Uterus (tissue), 3 donors: ENCODE measurements at regions not wholly inside any gene's neighbourhood (a gene's known extent, or its start where the extent isn't known, plus 50 kb on each side); places are given as distances from the start of the nearest gene placed in this dataset. TPM values are rescaled to one million over a fixed set of nuclear protein-coding genes. Genes with fewer than 3 reads are reported as not detected.

Experiments used
- DNase-seq, 2 donors: peaks; one replicate each; pipeline ENCODE4 v3.0.0-alpha.2; 2019 to 2020
- H3K27ac ChIP-seq, 2 donors: fragments of 200-600 bp; sonication (generic); 1 replicate in 1 of 2; 2 replicates in 1 of 2; pipeline ENCODE4 v1.5.1; 2016 to 2018
- H3K27me3 ChIP-seq, 2 donors: fragments of 200-600 bp; sonication (generic); one replicate each; pipeline ENCODE4 v1.5.1; 2018 to 2019; ENCODE audit warnings: control low read depth in 1 of 2
- H3K36me3 ChIP-seq, 2 donors: fragments of 200-600 bp; sonication (generic); one replicate each; pipeline ENCODE4 v1.5.1; 2019; ENCODE audit warnings: control low read depth in 1 of 2
- H3K4me1 ChIP-seq, 2 donors: fragments of 200-600 bp; sonication (generic); one replicate each; pipeline ENCODE4 v1.5.1; 2018 to 2019; ENCODE audit warnings: control low read depth in 1 of 2
- H3K4me3 ChIP-seq, 2 donors: fragments of 200-600 bp; sonication (generic); 1 replicate in 1 of 2; 2 replicates in 1 of 2; pipeline ENCODE4 v1.5.1; 2018 to 2019; ENCODE audit warnings: mild to moderate bottlenecking in 1 of 2
- H3K9me3 ChIP-seq, 2 donors: fragments of 200-600 bp; sonication (generic); one replicate each; pipeline ENCODE4 v1.5.1; 2019; ENCODE audit warnings: control low read depth in 1 of 2
- POLR2A ChIP-seq, 2 donors: fragments of 450-650 bp; IDR thresholded peaks; one replicate each; pipeline ENCODE4 v1.6.1; 2016; ENCODE audit warnings: antibody characterized with exemption in 2 of 2, mild to moderate bottlenecking in 1 of 2, moderate library complexity in 1 of 2
- intact Hi-C: fragments of 100-400 bp; cut with DNase I; formaldehyde crosslinking; loops from one replicate; pipeline ENCODE4 v1.15.1; 2023; ENCODE audit warnings: low total_unique reads
- small RNA-seq: library from RNA; depleted of rRNA; stranded (forward); fragments of <200 nt; gene quantifications from one replicate; pipeline ENCODE3, GENCODE V24; 2016
- TF ChIP-seq, protein P1 (sequence below), 4 experiments: fragments of 200-600 bp in 2 of 4; fragments of 450-650 bp in 2 of 4; sonication (generic) in 2 of 4; IDR thresholded peaks; one replicate each; pipeline ENCODE4 v1.5.1; 2016 to 2019; ENCODE audit warnings: antibody characterized with exemption in 4 of 4, mild to moderate bottlenecking in 2 of 4, moderate library complexity in 1 of 4
- donor health status: DM: yes; HTN: yes; CAD: no.

DNA sequence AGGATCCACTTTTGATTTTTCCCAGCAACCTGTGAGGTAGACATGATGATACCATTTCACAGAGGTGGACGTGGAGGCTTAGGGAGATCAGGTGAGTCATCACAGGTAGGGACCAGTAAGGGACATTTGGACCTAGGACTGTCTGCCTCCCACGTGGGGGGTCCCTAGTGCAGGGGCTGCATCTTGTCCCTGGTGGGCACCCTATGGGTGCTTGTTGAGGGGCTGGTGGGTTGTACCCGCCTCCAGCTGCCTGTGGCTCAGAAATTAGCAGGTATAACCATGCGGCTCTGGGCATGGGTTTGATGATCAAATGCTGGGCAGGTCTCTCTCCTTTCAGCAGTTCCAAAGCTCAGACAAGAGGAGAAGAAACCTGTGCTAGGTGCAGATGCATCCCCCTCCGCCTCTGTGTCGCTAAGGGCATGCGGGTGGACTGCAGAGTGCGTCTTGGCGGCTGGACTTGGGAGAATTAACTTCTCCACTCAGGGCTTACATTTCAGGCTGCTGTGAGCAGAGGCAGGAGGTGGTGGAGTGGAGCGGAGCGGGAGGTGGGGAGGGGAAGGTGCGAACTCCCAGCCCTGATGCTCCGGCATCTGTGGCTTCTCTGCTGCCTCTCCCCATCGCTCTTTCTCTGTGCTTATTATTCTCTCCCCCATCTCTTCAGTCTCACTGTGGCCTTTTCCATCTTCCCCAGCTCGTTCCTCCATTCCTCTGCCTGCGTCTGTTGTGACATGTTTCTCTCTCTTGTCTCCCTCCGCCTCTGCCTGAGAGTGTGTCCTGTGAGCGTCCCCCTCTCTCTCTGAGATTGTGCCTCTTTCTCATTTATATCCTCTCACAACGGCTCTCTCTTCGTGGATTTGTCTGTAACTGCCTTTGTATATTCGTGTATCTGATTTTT lies 146.8 kb downstream of the PTPRU start:
- H3K4me3 ChIP-seq: no peak overlapping the region
- H3K27me3 ChIP-seq: no peaks in the 10 kb centered on the region
- TF ChIP-seq, protein P1, sequence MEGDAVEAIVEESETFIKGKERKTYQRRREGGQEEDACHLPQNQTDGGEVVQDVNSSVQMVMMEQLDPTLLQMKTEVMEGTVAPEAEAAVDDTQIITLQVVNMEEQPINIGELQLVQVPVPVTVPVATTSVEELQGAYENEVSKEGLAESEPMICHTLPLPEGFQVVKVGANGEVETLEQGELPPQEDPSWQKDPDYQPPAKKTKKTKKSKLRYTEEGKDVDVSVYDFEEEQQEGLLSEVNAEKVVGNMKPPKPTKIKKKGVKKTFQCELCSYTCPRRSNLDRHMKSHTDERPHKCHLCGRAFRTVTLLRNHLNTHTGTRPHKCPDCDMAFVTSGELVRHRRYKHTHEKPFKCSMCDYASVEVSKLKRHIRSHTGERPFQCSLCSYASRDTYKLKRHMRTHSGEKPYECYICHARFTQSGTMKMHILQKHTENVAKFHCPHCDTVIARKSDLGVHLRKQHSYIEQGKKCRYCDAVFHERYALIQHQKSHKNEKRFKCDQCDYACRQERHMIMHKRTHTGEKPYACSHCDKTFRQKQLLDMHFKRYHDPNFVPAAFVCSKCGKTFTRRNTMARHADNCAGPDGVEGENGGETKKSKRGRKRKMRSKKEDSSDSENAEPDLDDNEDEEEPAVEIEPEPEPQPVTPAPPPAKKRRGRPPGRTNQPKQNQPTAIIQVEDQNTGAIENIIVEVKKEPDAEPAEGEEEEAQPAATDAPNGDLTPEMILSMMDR (IDR thresholded peaks at IDR 0.05): no peak
- TF ChIP-seq POLR2A (IDR thresholded peaks at IDR 0.05): no peak
- peaks cover 0 to 11% of the 10 kb centered on the region in 2 donors for H3K9me3 ChIP-seq
- no peak for DNase-seq
- no peaks in the 10 kb centered on the region for H3K4me1 ChIP-seq
- intact Hi-C loops: no loop called here
- H3K27ac ChIP-seq: no peak overlapping the region
- no peaks in the 10 kb centered on the region for H3K36me3 ChIP-seq

GRCh38 chr1:29381426-29381825 lies 145.1 kb downstream of the PTPRU start:
- intact Hi-C loops: no loop called here
- Histone ChIP-seq H3K27me3 (no peaks in the 10 kb centered on the region), H3K4me1 (no peaks in the 10 kb centered on the region), H3K36me3 (no peaks in the 10 kb centered on the region), H3K9me3 (peaks cover 0 to 11% of the 10 kb centered on the region in 2 donors), H3K4me3 (no peak overlapping the region), H3K27ac (no peak overlapping the region)
- TF ChIP-seq POLR2A (IDR thresholded peaks at IDR 0.05): no peak
- TF ChIP-seq, protein P1 (IDR thresholded peaks at IDR 0.05): no peak
- no peak for DNase-seq

DNA sequence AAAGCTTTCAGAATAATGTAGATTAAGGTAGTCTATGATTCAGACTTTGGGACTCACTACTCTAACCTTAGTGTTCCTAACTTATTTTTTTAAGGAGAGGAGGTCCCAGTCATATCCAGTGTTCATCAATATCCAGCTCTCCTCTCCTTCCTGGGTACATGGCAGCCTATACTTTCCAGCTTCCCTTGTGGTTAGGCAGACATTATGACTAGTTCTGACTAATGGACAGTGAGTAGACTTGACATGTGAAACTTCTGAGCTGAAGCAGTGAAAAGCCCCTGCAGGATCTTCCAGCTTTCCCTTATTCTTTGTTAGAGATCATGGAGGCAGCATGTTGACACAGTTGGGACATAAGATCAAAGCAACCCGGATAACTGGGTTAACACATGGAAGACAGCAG lies 144.2 kb downstream of the PTPRU start:
- Histone ChIP-seq H3K27me3 (no peaks in the 10 kb centered on the region), H3K36me3 (no peaks in the 10 kb centered on the region), H3K4me3 (no peak overlapping the region), H3K9me3 (peaks cover 0 to 11% of the 10 kb centered on the region in 2 donors), H3K27ac (no peak overlapping the region), H3K4me1 (no peaks in the 10 kb centered on the region)
- intact Hi-C loops: no loop called here
- TF ChIP-seq, protein P1 (IDR thresholded peaks at IDR 0.05): no peak
- no peak for TF ChIP-seq POLR2A (IDR thresholded peaks at IDR 0.05)
- DNase-seq: no peak

DNA sequence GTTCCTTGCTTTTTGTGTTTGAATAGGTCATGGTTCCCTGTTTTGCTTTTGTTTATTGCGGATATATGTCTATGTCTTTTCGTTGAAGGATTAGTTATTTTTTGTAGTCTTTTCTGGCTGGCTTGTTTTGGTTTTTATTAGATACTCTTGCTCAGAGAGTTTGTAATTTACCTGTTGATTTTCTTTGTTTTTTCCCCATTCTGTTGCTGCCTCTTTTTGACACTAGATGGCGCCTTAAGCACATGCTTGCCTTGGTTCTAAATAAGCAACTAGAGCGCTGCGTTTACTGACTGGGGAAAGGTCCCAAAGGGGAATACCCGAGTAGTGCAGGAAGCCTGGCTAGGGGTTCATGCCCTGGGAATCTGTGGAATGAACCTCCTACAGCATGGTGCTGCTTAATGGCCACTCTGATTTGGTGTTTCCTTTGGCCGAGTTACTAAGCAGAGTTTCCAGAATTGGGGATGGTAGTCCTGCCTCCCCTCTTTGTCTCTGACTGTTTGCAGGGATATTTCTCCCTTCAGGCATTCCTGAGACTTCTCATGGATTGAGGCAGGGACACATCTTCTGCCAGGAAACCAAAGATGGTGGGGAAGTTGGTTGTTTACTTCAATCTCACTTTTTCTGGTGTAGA lies 143.2 kb downstream of the PTPRU start:
- H3K27me3 ChIP-seq: no peaks in the 10 kb centered on the region
- H3K27ac ChIP-seq: no peak overlapping the region
- intact Hi-C loops: no loop called here

More for the DNA sequence above, 143.2 kb downstream of the PTPRU start:
- TF ChIP-seq POLR2A (IDR thresholded peaks at IDR 0.05): no peak
- TF ChIP-seq, protein P1 (IDR thresholded peaks at IDR 0.05): no peak
- Histone ChIP-seq H3K36me3 (no peaks in the 10 kb centered on the region), H3K4me3 (no peak overlapping the region), H3K9me3 (peaks cover 0 to 11% of the 10 kb centered on the region in 2 donors), H3K4me1 (no peaks in the 10 kb centered on the region)
- no peak for DNase-seq

Small RNA genes in the stretch of these regions (small RNA-seq; reads per million reads assigned to genes)
- gene AL021921.1: not detected
